Esophagus squamous epithelium (tissue), 4 donors: ENCODE measurements at regions not wholly inside any gene's neighbourhood (a gene's known extent, or its start where the extent isn't known, plus 50 kb on each side); places are given as distances from the start of the nearest gene placed in this dataset.

ENCODE experiments used
- CTCF ChIP-seq, 6 experiments: fragments of 450-650 bp in 4 of 6; fragments of 200-600 bp in 2 of 6; sonication (generic) in 2 of 6; IDR thresholded peaks; one replicate each; pipeline ENCODE4 v1.5.1; 2016 to 2019; ENCODE audit warnings: antibody characterized with exemption in 6 of 6, mild to moderate bottlenecking in 4 of 6, moderate library complexity in 4 of 6
- POLR2A ChIP-seq, 4 donors: fragments of 450-650 bp; IDR thresholded peaks; one replicate each; pipeline ENCODE4 v1.6.1; 2017; ENCODE audit warnings: antibody characterized with exemption in 4 of 4, mild to moderate bottlenecking in 4 of 4, moderate library complexity in 3 of 4

- TF ChIP-seq CTCF (IDR thresholded peaks at IDR 0.05) (no peak), POLR2A (IDR thresholded peaks at IDR 0.05) (no peak)
Observed at GRCh38 chr1:8216005-8216404, 101.9 kb upstream of the SLC45A1 start.
